Stimulated activated CD4-positive, alpha-beta T cell treated with anti-CD3 and anti-CD28 coated beads, Interleukin-2, amount 100 ng/mL, for 24 hours (primary cell): ENCODE measurements at regions not wholly inside any gene's neighbourhood (a gene's known extent, or its start where the extent isn't known, plus 50 kb on each side); places are given as distances from the start of the nearest gene placed in this dataset.

Experiments used
- DNase-seq, 2 donors: peaks; one replicate each; pipeline ENCODE4 v3.0.0-alpha.2; 2020

DNA sequence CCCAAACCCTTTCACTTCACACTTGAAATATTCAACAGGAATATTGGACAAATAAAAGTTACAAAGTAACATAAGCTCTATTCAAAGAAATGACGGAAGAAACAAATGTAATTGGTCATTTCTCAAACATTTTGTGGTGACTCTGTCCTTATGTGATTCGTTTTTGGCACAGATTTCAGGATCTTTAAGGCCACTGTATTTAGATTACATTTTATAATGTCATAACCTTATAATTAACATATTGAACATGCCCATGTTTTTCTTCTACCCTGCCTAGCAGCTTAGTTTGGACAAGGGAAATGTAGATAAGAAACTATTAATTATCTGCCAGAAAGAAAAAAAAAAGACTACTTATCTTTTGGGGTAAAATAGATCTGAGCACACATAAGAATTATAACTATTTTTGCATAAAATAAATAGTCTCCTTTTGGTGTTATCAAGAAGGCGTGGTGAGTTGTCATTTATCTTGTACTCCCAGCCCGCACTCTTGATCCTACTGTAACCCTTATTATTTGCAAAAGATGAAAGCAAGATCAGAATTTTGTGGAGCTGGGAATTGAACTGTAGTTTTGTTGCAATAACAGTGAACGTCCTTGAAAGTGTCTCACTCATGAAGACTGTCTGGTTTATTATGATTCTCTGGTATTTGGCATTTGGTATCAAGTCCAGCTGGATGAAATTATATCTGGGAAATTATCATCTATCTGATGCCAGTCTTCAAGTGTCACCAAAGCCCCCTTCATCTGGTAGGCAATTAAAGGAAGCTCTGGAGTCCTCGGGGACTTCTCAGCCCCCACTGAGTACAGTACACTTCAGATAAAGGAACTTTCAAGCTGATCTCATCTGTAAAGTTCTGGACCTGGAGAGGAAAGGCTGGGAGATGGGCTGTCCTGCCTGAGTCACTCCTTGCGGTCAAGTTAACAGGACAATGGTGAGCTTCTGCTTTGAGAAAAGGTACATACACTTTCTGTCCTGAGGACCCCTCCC lies 175.7 kb upstream of the INHBA start:
- no peak for DNase-seq

DNA sequence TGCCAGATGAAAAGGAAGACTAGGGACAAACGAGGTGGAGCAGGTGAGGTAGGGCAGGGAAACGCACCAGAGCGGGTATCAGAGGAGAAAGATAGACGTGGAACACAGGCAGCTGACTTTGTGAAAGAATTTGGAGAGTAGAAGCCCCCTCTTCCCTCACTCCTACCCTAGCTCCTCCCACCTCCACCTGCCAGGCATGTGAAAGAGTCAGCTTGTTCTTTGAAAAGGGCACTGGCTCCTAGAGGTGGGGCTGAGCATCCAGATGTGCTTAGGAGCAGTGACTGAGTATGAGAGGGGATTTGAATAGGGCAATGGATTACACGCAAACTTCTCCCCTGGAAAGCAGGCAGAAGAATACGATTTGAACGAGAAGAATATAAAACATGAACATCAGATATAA lies 174.2 kb upstream of the INHBA start:
- no peak for DNase-seq

DNA sequence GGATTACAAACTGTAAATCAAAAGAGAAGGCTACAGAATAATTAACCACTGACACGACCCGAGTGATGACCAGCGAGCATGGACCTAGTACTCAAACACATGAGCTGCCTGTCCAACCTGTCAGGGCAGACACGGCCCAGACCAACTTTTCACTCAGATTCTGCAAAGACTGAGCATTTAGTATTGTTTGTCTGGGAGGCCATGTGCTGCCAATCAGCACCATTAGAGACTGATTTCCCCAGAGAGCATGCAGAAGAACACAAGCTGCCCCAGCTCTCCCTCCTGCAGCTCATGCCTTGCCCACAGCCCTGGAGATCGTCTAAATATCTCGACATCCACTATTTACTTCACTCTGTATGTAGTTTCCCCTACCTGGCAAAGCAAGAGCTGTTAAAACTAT lies 172.6 kb upstream of the INHBA start:
- no peak for DNase-seq

DNA sequence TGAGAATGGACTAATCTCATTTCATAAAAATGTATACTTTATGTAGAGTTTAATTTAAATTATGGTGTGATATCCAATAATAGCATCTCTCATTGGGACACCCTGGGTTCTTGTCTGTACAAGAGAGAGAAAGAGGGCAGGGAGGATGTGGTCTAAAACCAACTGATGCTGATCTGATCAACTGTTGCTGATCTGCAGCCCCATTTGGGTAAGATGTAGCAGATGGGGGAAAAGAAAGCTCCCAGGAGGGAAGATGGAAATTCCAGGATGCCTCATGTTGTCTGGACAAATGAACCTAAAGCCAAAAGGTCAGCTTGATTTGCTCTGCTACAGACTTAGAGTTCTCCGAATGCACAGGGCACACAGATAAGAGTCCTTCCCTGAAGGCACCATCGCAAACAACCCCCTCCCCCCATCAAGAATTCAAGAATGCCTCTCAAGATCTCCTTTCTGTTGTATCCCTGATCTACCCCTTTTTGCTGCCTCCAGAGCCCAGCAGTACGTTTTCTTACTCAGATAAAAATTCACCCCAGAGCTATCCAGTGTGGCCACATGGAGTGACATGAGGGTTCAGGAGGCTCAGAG lies 171.4 kb upstream of the INHBA start:
- no peak for DNase-seq

DNA sequence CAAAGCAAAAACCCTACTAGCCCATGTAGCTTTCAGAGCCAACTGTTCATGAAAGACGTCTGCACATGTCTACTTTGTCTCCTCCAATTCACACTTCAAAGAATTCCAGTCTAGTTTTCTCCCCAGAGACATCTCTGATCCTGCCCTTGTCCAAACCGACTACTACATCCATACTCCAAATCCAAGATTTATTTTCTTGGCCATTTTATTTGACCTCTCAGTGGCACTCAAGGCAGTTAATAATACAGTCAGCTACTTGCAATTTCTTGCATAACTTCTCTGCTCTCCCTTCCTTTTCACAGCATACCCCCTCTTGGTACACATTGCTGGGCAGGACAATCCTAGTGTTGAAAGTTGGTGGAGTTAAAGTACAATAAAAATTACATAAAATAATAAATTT lies 170.9 kb upstream of the INHBA start:
- no peak for DNase-seq

DNA sequence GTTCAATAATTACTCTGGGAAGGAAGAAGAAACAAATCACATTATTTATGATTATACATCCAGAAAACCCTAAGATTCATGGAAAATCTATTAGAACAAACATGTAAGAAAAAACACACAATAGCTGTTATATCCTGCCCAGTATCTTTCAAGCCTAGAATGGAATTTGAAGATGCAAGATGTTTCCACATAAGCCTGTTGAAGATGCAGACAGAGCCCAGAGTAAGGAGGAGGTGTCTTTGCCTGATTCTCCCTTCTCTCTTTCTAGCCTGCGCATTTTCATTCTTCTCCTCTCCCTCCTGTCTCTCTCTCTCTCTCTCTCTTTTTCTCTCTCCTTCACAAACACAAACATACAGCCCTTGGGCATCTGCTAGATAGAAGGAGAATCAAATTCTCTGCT lies 170.1 kb upstream of the INHBA start:
- no peak for DNase-seq

DNA sequence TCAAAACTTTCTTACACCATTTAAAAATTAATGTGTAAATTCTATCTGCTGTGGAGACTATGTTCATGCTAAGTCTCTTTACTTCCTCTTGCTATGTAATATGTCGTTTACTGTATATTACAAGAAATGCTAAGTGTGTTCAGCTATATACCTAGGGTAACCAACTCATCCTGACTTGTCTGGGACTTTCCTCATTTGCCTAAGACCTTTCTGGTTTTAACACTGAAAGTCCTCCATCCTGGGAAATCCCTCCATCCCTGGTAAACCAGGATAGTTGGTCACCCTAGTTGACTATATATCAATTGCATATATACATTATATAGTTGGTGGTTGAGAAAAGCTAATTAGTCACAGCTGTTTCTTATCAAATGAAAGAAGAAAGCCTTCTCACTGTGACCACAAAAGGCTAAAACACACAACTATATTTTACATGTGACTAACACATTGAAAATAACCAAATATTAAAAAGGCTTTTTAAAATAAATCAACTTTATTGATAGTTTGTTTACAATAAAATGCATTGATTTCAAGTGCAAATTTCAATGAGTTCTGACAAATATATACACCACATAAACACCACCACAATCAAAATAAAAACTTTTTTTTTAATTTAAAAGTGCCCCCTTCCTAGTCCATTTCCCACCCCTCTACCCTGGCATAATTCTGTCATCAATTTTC lies 167.7 kb upstream of the INHBA start:
- DNase-seq = no peak

DNA sequence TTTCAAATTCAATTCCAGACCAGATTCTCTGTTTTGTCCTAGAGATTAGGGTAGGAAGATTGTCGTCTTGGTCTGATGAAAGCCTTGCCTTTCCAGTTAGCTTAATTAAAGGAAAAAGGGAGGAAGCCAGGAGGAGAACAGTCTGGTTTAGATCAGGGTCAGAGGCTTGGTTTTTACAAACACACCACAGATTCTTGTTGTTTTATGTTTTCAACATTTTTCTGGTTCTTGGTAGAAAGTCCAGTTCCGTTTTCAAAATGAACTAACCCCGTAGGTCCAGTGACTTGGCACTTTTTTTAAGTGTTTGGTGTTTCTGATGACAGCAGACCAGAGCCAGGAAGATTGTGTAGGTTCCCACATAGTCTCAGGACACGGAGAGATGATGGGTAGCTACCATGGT lies 167.1 kb upstream of the INHBA start:
- DNase-seq = no peak

DNA sequence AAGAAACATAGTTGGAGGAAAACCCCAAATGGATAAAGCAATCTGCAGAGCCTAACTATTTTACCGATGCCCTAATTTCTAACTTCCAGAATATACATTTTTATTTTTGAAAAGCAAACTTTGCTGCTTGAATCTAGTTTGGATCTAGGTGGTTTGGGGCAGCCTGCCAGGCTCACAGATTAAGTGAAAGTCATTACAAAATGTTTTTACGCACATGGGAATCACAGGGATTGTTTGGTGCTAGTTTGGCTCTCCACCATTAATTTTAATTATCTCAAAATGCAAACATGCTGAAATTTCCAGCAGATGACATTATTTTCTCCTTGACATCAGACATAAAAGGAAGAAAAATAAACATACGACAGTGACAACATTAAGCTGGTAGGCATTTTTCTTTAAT lies 166.7 kb upstream of the INHBA start:
- DNase-seq = no peak

DNA sequence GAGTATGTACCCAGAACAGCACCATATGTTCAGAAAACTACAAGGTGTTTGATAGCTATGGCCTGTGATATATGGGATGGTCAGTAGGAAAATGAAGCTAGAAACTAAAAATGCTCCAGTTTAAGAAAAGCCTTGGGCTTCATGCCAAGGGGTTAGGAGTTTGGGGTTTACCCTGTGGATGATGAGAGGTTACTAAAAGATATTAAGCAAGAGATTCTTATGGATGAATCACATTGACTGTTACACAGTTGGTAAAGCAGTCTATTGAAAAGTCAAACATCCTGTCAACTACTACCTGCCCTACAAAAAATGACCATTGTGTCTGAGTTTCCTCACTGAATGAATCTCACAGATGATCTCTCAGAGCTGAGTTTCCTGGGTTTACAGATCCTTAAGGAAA lies 166.2 kb upstream of the INHBA start:
- DNase-seq = no peak

DNA sequence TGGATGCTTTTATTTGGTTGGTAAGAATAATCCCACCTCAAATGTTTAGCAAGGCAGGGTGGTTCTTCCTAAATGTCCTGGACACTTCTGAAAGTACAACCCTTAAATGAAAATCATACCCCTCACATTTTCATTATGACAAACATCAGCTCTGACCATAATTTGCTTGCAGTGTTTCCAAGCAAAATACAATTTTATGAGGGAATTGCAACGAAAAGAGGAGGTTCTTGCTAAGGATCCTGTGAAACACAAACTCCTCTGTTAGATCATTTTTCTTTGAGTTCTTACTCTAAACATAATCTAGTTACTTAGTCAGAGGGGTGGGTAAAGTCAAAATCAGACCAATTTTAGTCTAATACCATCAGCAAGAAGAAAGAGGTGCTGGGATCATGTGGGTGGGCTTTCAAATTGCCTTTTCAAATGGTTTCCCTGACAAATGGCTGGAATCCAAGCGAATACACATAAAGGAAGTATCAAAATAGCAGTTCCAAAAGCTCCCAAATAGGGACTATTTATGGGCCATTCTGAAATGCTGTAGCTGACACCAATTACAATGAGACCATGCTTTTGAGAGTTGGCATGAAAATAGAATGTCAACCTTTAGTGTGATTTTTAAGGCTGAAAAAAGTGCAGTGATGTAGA lies 164.9 kb upstream of the INHBA start:
- no peak for DNase-seq

DNA sequence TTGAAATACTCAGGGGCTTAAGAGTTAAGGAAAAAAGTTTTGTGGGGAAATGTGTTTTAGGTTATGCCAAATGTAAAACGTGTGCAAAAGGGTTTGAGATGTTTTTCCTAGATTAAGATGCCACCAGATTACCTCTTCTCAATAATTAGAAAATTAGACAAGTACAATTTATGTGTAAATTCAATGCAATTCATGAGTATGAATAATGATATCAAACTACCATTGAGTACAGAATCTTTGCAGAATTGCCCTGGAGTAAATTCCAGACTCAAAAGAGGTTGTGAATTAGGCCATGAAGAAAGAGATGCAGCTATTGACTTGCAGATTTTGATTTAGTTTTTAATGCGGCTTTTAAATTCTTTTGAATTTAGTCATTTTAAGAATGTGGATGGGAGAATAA lies 159.4 kb upstream of the INHBA start:
- DNase-seq = no peak

DNA sequence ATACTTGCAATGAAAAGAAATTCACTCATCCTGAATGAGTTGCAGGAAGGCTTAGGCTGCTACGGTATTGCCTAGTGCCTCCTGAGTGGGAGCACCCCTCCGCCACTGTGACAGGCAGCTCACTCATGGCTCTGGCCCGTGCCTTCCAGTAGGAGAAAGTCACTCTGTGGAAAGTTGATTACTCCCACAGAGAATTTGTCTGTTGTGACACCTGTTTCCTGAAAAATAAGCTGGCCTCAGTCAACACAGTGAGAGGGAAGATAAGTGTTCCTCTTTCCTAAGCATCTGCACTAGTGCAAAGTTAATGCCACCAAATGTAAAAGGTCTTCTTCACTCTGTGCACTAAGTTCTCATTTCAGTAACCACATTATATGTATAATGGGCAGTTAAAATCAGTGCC lies 158.8 kb upstream of the INHBA start:
- DNase-seq = no peak

DNA sequence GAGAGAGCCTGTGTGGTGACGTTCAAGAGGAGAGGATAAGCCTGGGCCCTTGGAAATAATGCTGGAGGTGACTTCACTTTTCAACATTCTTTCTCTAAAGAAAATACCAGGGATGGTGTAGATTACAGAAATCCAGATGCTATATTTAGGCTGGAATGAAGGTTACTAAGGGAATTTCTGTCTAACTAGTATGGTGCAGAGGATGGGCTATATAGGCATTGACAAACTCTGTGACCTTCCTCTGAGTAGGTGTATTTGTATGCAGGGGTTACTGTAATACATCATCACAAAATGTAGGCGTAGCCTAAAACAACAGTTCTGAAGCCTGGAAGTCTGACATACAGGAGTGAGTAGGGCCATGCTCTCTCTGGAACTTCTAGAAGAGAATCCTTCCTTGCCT lies 155.3 kb upstream of the INHBA start:
- DNase-seq = no peak

DNA sequence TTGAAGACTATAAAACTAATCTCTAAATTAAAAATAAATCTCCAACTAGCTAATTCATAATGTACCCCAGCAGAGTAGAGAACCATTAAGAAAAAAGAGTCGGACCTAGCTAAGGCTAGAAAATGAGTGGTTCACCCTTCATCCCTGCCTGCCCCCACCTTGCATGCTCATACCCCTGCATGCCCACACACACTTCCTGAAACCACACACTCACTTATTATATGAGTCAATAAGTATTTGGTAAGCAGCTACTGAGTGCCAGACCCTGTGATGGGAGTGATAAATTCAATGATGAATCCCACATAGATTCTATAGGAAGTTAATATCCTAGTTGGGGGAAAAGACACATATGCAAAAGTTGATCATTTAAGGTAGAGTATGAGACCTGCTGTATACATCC lies 152.9 kb upstream of the INHBA start:
- no peak for DNase-seq

DNA sequence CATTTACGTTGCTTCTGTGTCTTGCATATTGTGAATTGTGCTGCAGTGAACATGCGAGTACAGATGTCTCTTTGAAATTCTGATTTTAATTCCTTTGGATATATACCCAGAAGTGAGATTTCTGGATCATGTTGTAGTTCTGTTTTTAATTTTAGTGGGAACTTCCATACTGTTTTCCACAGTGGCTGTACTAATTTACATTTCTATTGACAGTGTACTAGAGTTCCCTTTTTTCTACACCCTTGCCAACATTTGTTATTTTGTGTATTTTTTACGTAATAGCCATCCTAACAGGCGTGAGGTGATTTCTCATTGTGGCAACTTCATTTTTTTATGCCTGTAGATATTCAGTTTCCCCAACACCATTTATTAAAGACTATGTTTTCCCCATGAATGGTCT lies 144.7 kb upstream of the INHBA start:
- DNase-seq = no peak

DNA sequence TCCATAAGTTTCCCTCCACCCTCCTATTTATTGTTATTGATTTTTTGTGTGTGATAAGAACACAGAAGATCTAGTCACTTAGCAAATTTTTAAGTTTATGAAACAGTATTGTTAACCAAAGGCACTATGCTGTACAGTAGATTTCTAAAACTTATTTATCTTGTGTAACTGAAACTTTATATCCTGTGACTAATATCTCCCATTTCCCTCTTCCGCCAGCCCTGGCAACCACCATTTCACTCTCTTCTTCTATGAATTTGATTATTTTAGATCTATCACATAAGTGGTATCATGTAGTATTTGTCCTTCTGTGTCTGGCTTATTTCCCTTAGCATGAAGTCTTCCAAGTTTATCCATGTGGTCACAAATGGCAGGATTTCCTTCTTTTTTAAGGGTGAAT lies 144.3 kb upstream of the INHBA start:
- no peak for DNase-seq

DNA sequence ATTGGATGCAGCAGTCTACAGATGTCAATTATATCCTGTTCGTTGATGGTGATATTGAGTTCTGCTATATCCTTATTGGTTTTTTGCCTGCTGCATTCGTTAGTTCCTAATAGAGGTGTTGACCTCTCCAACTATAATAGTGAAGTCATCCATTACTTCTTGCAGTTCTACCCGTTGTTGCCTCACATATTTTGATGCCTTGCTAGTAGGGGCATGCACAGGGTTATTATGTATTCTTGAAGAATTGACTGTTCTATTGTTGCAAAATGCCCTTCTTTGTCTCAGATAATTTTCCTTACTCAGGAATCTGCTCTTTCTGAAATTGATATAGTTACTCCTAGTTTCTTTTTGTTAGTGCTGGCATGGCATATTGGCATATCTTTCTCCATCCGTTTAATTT lies 140.1 kb upstream of the INHBA start:
- no peak for DNase-seq

DNA sequence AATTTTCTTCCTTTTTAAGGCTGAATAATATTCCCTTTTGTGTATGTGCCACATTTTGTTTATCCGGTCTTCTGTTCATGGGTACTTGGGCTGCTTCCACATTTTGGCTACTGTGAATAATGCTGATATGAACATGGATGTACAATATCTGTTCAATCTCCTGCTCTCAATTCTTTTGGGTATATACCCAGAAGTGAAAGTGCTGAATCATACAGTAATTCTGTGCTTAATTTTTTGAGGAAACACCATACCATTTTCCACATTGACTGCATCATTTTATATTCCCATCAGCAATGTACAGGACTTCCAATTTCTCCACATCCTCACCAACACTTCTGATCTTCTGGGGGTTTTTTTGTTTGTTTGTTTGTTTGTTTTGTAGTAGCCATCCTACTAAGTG lies 135.0 kb upstream of the INHBA start:
- DNase-seq = no peak

DNA sequence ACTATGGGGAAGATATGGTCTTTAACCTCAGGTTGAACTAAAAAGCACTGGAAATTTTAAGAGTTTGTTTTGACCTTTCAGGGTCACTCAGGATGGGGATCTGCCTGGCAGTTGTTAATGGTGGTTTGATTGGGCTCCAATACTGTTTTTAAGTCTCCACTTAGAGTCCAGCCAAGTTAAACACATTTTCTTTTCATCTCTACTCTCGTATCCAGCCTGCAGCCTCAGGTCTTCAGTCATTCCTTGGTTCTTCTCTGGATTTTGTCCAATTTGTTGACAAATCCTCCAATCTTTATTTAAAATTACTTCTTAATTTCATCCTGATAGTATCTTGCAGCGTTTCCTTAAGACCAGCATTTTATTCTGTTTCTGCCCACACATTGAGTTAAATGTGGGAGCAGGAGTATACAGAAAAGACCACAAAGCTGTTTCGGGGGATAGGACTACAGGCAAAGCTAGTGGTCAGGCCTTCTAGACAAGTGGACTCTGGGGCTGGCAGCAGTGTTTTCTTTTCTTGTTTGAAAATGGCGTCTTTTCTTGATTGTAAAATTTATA lies 133.2 kb upstream of the INHBA start:
- no peak for DNase-seq

DNA sequence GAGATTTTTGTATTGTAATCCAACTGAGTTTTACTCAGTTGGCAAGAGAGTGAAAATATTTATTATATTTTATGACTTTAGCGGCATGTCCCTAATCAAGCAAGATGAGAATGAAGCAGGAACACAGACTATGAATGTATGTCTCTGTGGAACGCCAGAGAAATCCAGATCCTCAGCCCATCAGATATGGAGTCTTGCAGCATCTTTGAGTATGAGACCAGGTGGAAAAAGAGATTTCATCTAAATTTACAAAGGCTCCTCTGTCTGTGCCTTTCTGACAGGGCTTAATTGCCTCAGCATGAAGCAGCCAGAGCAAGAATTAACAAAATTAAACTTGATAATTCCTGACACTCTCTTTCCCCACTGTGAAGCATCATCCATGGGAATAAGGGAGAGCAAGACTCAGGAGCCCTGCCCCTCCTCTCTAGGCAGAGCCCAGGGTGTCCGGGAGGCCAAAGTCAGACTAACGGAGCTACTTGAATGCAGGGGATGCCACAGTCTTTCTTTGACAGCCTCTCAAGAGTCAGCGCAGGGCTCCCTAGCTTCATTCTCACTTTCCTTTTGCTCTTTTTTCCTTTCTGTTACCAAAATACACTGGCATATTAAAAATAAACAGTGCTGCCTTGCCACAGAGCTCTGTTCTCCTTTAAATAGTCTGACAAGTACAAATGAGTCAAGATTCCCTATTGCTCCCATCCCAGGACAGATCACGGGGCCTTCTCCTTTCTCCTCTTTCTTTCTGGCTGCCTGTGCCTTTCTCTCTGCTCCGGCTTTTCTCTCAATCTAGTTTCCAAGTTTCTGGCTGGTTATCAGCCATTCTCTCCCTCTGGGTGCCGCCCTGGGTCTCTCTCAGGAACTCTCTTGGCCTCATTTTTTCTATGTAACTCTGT lies 132.2 kb upstream of the INHBA start:
- no peak for DNase-seq

DNA sequence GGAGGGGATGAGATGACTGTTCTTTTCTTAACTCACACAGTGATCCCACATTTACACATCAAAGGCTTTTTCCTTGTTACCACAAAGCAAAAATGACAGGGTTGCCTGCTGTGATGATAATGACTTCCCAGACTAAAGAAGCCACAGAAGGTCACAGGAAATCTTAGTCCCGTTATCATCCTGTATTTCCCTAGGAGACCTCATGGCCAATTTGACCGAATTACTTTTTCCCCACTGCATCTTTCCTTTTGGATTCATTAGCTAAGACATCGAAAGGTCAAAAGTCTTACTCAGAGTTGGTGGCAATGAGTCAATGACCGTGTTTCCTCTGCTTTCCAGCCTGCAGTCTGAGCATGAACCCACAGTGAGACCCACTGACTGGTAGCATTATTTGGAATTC lies 130.1 kb upstream of the INHBA start:
- DNase-seq = no peak
